HG03565 (cell line): ENCODE measurements at regions not wholly inside any gene's neighbourhood (a gene's known extent, or its start where the extent isn't known, plus 50 kb on each side); places are given as distances from the start of the nearest gene placed in this dataset.
"Not testable (repeated sequence)": the region's sequence is repeated elsewhere in the genome, so short reads cannot be mapped to it uniquely, and the experiment has no call there.

Experiments
- ATAC-seq: cut with Tn5 transposase; IDR thresholded peaks from one replicate; pipeline ENCODE4 v1.9.1; 2021; ENCODE audit warnings: mild to moderate bottlenecking, moderate library complexity; ENCODE audit not compliant: unreplicated experiment

DNA sequence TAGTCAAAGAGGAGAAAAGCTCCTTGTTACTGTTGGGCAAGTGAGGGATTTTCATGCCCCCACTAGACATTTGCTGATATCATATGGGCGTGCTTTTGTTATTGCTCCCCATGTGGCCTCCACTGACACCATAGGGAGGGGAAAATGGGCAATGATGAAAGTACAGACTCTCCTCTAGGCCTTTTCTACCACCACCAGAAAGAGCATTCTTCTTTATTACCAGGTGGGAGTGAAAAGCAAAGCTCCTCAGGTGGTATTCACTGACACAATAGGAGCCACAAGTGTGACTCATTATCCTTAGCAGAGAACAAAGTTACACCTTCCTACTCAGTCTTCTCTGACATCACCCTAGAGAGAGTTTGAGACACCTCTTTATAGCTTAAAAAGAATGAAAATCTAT is 667.1 kb downstream of the LTN1 start:
- ATAC-seq, result no peak

DNA sequence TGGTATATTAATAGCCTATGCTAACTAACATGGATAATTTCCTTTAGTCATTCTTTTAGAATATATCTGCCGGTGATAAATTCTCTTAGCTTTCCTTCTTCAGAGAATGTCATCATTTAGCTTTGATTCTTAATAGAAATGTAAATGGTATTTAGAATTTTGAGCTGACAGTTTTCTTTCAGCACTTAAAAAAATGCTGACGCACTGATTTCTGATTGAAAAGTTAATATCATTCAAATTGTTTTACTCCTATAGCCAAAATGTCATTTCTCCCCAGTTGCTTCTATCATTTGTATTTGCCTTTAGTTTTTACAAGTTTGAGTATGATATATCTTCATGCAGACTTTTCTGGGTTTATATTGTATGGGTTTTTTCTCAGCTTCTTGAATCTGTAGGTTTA is 668.0 kb downstream of the LTN1 start:
- ATAC-seq, result no peak

DNA sequence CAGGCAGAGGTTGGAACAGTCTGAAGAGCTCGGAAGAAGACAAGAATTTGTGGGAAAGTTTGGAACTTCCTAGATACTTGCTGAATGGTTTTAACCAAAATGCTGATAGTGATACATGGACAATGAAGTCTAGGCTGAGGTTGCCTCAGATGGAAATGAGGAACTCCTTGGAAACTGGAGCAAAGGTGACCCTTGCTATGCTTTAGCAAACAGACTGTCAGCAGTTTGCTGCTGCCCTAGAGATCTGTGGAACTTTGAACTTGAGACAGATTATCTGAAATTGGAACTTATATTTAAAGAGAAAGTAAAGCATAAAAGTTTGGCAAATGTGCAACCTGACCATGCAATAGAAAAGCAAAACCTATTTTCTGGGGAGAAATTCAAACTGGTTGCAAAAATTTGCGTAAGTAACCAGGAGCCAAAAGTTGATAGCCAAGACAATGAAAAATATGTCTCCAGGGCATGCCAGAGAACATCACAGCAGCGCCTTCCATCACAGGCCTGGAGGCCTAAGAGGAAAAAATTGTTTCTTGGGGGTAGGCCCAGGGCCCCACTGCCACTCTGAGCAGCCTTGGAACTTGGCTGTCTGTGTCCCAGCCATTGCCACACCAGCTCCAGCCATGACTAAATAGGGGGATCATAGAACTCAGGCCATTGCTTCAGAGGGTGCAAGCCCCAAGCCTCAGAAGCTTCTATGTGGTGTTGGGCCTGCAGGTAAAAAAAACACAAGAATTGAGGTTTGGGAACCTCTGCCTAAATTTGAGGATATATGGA is 675.3 kb downstream of the LTN1 start:
- ATAC-seq, result no peak

GRCh38 chr21:28311411-28312190 is 681.1 kb downstream of the LTN1 start:
- ATAC-seq, result no peak

DNA sequence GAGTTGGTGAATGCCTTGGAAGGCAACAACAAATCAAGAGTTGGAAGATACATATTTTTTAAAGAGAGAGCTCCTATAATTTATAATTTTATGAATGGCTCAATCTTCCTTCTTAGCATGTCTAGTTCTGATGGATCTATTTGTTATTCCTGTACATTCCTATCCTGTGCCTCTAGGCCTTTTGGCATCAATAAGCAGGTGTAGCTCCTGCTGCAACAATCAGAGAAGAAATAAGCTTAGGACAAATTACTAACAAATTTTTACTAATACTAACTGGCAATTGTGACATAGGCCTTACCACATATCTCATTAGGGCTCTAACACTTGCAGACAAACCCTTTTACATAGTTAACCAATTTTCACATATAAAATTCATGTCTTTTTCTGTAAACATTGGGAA is 682.0 kb downstream of the LTN1 start:
- ATAC-seq, result no peak

- ATAC-seq, result no peak
Measured at GRCh38 chr21:28310171-28310685, 682.4 kb downstream of the LTN1 start.

DNA sequence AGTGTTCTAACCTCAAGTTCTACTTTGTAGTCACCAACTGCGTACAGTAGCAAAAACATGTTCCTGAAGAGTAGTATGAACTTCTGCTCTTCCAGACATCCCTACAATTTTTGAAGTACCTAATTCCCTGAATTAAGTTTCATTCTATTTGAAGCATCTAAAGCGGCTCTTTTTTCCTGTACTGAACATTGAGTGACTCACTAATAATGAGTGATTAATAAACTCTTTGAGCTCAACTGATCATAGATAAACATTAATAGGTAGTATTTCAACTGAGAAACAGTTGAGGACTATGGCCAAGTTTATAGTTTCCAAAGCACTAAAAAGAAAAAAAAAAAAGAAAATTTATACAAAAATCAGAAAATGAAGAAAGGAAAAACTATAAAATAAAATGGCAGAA is 683.1 kb downstream of the LTN1 start:
- no peak for ATAC-seq

DNA sequence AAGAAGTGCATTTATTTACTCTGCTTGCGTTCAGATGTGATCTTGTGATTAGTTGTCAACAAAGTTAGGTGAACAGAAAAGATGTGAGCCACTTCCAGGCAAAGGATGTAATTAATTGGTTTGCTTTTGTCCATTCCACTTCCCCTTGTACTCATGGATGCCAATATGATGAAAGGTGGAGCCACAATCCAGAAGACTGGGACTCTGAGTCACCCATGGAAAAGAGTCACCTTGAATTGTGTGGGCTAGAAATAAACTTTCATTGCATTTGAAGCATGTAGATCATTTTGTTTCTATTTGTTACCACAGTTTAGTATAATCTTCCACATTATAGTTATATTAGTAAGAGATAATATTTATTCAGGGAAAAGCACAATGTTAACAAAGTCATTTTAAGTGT is 684.2 kb downstream of the LTN1 start:
- no peak for ATAC-seq

DNA sequence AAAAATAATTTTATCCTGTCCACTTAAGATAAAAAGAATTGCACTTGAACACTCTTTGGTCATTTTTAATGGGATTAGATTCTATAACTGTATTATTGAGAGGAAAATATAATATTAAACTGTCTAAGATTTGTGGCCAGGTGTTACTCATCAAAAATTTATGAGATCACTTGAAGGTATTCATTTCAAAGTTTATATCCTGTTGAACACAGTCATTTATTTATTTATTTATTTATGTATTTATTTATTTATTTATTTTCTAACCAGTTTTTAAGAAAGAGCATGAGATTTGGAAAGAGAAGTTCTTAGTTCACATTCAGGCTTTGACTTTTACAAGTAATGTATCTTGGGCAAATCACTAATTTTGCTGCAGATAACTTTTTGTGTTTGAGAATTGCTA is 692.7 kb downstream of the LTN1 start:
- ATAC-seq, result no peak

- no peak for ATAC-seq
Measured at GRCh38 chr21:28298251-28298672, 694.4 kb downstream of the LTN1 start.

DNA sequence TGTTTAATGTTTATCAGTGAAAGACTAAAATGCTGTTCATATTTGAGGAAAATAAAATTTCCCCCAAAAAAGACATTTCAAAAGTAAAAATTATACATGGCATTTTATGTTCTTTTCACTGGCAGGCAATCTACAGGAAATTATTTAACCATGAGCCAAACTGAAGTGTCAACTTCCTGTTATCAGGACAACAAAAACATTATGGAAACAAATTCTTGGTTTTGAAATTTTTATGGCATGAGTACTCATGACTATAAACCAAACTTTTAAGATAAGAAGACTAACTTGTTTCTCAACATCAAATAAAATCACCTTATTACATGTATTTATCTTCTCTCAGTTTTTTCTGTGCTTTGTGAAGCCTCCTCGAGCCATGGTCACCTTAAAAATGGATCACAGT is 698.6 kb downstream of the LTN1 start:
- no peak for ATAC-seq

DNA sequence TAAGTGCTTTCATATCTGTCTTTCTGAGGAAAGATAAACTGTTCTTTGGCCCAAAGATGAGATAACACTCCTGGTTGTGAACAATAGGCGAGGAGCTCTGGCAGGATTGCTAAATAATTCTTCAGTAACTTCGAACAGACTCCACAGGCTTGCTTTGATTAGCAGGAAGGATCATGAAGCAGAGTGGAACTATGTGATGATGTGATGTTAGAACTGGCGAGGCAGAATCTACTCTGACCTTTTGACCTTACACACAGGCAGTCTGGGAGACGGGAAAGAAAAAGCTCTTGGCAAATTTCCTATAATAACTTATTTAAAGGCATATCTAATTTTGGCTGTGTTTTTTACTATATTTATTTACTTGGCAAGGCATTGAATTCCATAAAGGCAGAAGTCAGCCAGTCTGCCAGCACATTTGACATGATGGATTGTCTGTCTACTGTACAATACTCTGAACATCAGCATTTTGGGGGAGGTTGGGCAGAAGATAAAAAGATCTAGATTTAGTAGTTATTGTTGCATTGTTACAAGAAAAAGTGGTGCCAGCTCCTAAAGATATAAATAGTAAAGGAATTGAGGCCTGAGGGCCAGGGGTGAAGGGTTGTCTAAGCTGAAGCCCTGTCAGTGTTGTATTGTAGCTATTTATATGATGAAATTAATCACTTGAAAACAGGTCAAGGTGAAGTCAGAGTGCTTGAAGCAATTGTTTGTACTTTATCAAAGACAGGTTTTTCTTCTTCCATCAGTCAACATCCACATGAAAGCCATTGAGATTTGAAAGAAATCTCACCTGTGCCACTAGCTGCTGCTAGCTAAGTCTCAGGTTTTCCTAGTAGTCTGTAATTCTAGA is 708.8 kb downstream of the LTN1 start:
- no peak for ATAC-seq

GRCh38 chr21:28282833-28283232 is 709.8 kb downstream of the LTN1 start:
- ATAC-seq, result no peak

DNA sequence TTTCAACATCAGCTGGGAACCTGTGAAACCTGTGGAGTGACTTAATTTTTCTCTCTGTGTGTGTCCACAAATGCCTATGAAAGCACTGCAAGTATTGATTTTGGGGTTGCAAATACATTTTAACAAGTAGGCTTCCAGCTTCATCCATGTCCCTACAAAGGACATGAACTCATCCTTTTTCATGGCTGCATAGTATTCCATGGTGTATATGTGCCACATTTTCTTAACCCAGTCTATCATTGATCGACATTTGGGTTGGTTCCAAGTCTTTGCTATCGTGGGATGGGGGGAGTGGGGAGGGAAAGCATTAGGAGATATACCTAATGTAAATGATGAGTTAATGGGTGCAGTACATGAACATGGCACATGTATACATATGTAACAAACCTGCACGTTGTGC is 711.3 kb downstream of the LTN1 start:
- ATAC-seq, result not testable (repeated sequence)

DNA sequence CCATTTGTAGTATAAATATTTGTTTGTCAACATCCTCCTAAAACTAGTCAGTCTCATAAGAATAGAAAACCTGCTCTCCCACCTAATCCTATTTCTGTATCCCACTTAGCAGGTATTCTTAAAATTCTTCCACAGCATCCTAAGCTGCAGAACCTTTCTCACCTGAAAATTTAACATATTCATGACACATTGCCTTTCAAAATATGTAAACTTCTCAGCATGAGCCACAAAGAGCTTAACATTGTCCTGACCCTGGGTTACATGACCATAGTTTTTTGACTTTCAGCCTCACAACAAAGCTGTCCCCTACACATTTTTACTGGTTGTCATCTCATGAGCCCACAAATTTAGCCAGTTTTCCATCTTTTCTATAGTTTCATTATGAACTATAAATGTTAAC is 712.1 kb downstream of the LTN1 start:
- ATAC-seq, result no peak

GRCh38 chr21:28277324-28277723 is 715.4 kb downstream of the LTN1 start:
- ATAC-seq, result no peak

GRCh38 chr21:28272272-28272992 is 720.2 kb downstream of the LTN1 start:
- no peak for ATAC-seq

DNA sequence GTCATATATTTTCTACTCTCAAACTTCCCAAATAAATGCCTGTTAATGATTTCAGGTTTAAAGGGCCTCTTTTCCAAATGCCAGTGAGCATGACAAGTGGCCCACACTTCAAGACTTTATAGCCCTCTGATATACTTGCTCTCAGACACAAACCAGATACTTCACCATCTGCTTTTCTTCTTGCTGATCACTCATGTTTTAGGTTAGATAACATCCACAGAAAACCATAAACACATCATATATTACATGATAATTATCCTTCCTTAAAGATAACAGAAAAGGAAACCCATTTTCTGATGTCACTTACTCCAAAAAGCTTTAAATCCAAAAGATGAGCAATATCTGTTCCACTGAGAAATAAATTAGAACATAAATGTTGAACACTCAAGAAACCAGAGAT is 723.5 kb downstream of the LTN1 start:
- ATAC-seq, result no peak

DNA sequence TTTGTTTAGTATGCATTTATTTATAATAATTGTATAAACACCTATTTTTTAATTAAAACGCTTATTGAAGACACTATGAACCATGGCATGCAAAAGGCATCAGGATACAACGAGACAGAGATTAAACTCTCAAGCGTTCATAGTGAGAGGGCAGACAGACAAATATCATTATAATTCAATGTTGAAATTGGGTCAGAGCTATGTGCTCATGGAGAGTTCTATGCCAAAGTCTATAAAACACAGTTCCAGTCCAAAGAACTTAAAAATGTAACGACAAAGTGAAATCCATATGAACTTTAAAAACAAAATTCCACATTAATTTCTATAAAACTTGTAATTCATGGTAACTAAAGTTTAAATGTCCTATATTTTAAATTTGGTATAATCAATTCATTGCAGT is 724.0 kb downstream of the LTN1 start:
- ATAC-seq, result no peak

- ATAC-seq, result no peak
Measured at GRCh38 chr21:28267449-28267848, 725.2 kb downstream of the LTN1 start.

- ATAC-seq, result no peak
Measured at GRCh38 chr21:28266061-28266460, 726.6 kb downstream of the LTN1 start.
